SK-N-SH (cell line): ENCODE measurements at regions not wholly inside any gene's neighbourhood (a gene's known extent, or its start where the extent isn't known, plus 50 kb on each side); places are given as distances from the start of the nearest gene placed in this dataset.

Source experiments
- CTCF ChIA-PET: fragments of 300-600, 350-600 bp; formaldehyde crosslinking; extraction: SDS; loops from one replicate; lab custom pipeline; 2021; lab: Yijun Ruan, JAX
- POLR2A ChIA-PET: fragments of 350-600 bp; sonication (Branson Sonifier 250); formaldehyde crosslinking; extraction: SDS; loops from one replicate; lab custom pipeline; 2020; ENCODE audit warnings: antibody characterized with exemption, inconsistent platforms; lab: Yijun Ruan, JAX
- DNase-seq: peaks from one replicate; pipeline ENCODE4 v3.0.0; 2012
- H2AFZ ChIP-seq: fragments of 200-600 bp; sonication (generic); 2 replicates; pipeline ENCODE4 v1.8.1; 2016; ENCODE audit warnings: antibody characterized with exemption, mild to moderate bottlenecking, low read depth
- H3F3A ChIP-seq: fragments of 200-600 bp; sonication (generic); replicated peaks from 2 replicates; pipeline ENCODE3; 2016; ENCODE audit warnings: antibody characterized with exemption, mild to moderate bottlenecking; ENCODE audit not compliant: insufficient read depth
- H3K27ac ChIP-seq, 2 experiments: fragments of 200-500 bp in 1 of 2; fragments of 200-600 bp in 1 of 2; sonication (Bioruptor generic) in 1 of 2; sonication (generic), shearing (Covaris generic) in 1 of 2; 2 replicates each; pipeline versions ENCODE4 v1.5.1 to v1.6.1; 2014 to 2016; ENCODE audit warnings: low read depth in 2 of 2, inconsistent platforms in 1 of 2, low read length in 1 of 2, mild to moderate bottlenecking in 1 of 2, mixed read lengths in 1 of 2
- H3K27me3 ChIP-seq: fragments of 200-600 bp; sonication (generic), shearing (Covaris generic); 2 replicates; pipeline ENCODE4 v1.6.1; 2016; ENCODE audit warnings: mixed run types; ENCODE audit not compliant: insufficient read depth
- H3K36me3 ChIP-seq, 2 experiments: fragments of 200-500 bp in 1 of 2; fragments of 200-600 bp in 1 of 2; sonication (Bioruptor generic) in 1 of 2; sonication (generic) in 1 of 2; replicated peaks in 1 of 2; 2 replicates each; pipeline versions ENCODE3 to v1.5.1; 2014 to 2016; ENCODE audit warnings: low read length in 1 of 2, mild to moderate bottlenecking in 1 of 2; ENCODE audit not compliant: insufficient read depth in 2 of 2, control insufficient read depth in 1 of 2
- H3K4me1 ChIP-seq, 2 experiments: fragments of 200-500 bp in 1 of 2; fragments of 200-600 bp in 1 of 2; sonication (Bioruptor generic) in 1 of 2; sonication (generic), shearing (Covaris generic) in 1 of 2; 2 replicates each; pipeline versions ENCODE4 v1.5.1 to v1.6.1; 2014 to 2016; ENCODE audit warnings: low read depth in 1 of 2, low read length in 1 of 2, mixed run types in 1 of 2; ENCODE audit not compliant: insufficient read depth in 2 of 2, control insufficient read depth in 1 of 2
- H3K4me2 ChIP-seq: fragments of 200-600 bp; sonication (generic), shearing (Covaris generic); 2 replicates; pipeline ENCODE4 v1.6.1; 2017; ENCODE audit warnings: mixed run types
- H3K4me3 ChIP-seq, 2 experiments: fragments of 200-500 bp in 1 of 2; fragments of 200-600 bp in 1 of 2; sonication (Bioruptor generic) in 1 of 2; sonication (generic), shearing (Covaris generic) in 1 of 2; 2 replicates each; pipeline versions ENCODE4 v1.5.1 to v1.8.1; 2014 to 2016; ENCODE audit warnings: low read depth in 2 of 2, inconsistent platforms in 1 of 2, low read length in 1 of 2, mild to moderate bottlenecking in 1 of 2, mixed read lengths in 1 of 2, moderate library complexity in 1 of 2
- H3K79me2 ChIP-seq: fragments of 200-600 bp; sonication (generic); 2 replicates; pipeline ENCODE4 v1.8.1; 2017; ENCODE audit warnings: mild to moderate bottlenecking; ENCODE audit not compliant: insufficient read depth
- H3K9ac ChIP-seq: fragments of 200-600 bp; sonication (generic); 2 replicates; pipeline ENCODE4 v1.6.1; 2017; ENCODE audit warnings: mixed run types
- H3K9me2 ChIP-seq: fragments of 200-600 bp; sonication (generic); 2 replicates; pipeline ENCODE4 v1.6.1; 2017; ENCODE audit warnings: mixed run types
- H3K9me3 ChIP-seq: fragments of 200-600 bp; sonication (generic); 2 replicates; pipeline ENCODE4 v1.6.1; 2017; ENCODE audit warnings: mixed run types, mild to moderate bottlenecking, moderate library complexity
- H4K20me1 ChIP-seq: fragments of 200-600 bp; sonication (generic); 2 replicates; pipeline ENCODE4 v1.6.1; 2017; ENCODE audit warnings: mild to moderate bottlenecking, mixed run types; ENCODE audit not compliant: insufficient read depth
- CHD2 ChIP-seq: fragments of 150-350 bp; IDR thresholded peaks from 2 replicates; pipeline ENCODE4 v1.6.1; 2018; ENCODE audit warnings: low read length; ENCODE audit not compliant: partially characterized antibody
- CTCF ChIP-seq: fragments of 200-600 bp; sonication (generic); IDR thresholded peaks from 2 replicates; pipeline ENCODE4 v1.6.1; 2017; ENCODE audit warnings: antibody characterized with exemption, mild to moderate bottlenecking, moderate library complexity
- FOSL2 ChIP-seq: IDR thresholded peaks from 2 replicates; pipeline ENCODE4 v1.4.0; 2012; ENCODE audit warnings: low read depth, mild to moderate bottlenecking, moderate library complexity, borderline replicate concordance
- FOXM1 ChIP-seq: IDR thresholded peaks from 2 replicates; pipeline ENCODE4 v1.4.0; 2012; ENCODE audit warnings: low read depth, mild to moderate bottlenecking
- GABPA ChIP-seq: IDR thresholded peaks from 2 replicates; pipeline ENCODE4 v1.4.0; 2012; ENCODE audit warnings: low read depth, mild to moderate bottlenecking
- GATA2 ChIP-seq: sonication (generic); formaldehyde crosslinking; IDR thresholded peaks from 2 replicates; pipeline ENCODE4 v1.5.0; 2020; ENCODE audit warnings: mild to moderate bottlenecking, missing genetic modification reagents
- IRF3 ChIP-seq: fragments of 150-350 bp; IDR thresholded peaks from 2 replicates; pipeline ENCODE4 v1.6.1; 2016; ENCODE audit warnings: mild to moderate bottlenecking, low read depth, low read length
- JUND ChIP-seq: IDR thresholded peaks from 2 replicates; pipeline ENCODE4 v1.4.0; 2012
- MAX ChIP-seq: IDR thresholded peaks from 2 replicates; pipeline ENCODE4 v1.4.0; 2012; ENCODE audit warnings: low read depth
- MEF2A ChIP-seq: IDR thresholded peaks from 2 replicates; pipeline ENCODE4 v1.4.0; 2012; ENCODE audit warnings: low read depth, borderline replicate concordance
- MXI1 ChIP-seq: IDR thresholded peaks from 2 replicates; pipeline ENCODE4 v1.6.1; 2012; ENCODE audit warnings: mild to moderate bottlenecking, low read depth, low read length, improper control_type of control experiment
- PBX3 ChIP-seq: IDR thresholded peaks from 2 replicates; pipeline ENCODE4; 2012
- RAD21 ChIP-seq: IDR thresholded peaks from 2 replicates; pipeline ENCODE4 v1.6.1; 2012; ENCODE audit warnings: mild to moderate bottlenecking, low read length
- RFX5 ChIP-seq: IDR thresholded peaks from 2 replicates; pipeline ENCODE4 v1.6.1; 2012; ENCODE audit warnings: mild to moderate bottlenecking, improper control_type of control experiment, low read length
- SIN3A ChIP-seq: IDR thresholded peaks from 2 replicates; pipeline ENCODE4 v1.6.1; 2012; ENCODE audit warnings: low read depth, mild to moderate bottlenecking, low read length, moderate library complexity, borderline replicate concordance
- SMC3 ChIP-seq: IDR thresholded peaks from 2 replicates; pipeline ENCODE4 v1.6.1; 2012; ENCODE audit warnings: low read depth, low read length, improper control_type of control experiment
- TCF12 ChIP-seq: IDR thresholded peaks from 2 replicates; pipeline ENCODE4 v1.4.0; 2012
- YY1 ChIP-seq: IDR thresholded peaks from 2 replicates; pipeline ENCODE4 v1.4.0; 2012; ENCODE audit warnings: low read depth, mild to moderate bottlenecking
- WGBS: methylation state at CpG from one replicate; pipeline ENCODE4 v1.1.6; 2017; ENCODE audit warnings: low lambda C conversion rate; 5-methylcytosine and 5-hydroxymethylcytosine counted together

GRCh38 chr4:169810325-169811323 is 52.9 kb upstream of the HPF1 start:
- WGBS = 39% methylated on average over 6 of the region's 6 CpGs
- Histone ChIP-seq H3K27ac (no peak overlapping the region; a peak in 1 of 4 replicates), H3K4me3 (no peak overlapping the region; a peak in 1 of 4 replicates), H3F3A (no peaks in the 10 kb centered on the region), H3K36me3 (no peaks in the 10 kb centered on the region), H3K9ac (no peak overlapping the region), H2AFZ (peak overlapping the region; percentile 27; the same call in 1 of the 2 replicates), H3K27me3 (no peaks in the 10 kb centered on the region), H3K9me2 (no peaks in the 10 kb centered on the region), H4K20me1 (no peaks in the 10 kb centered on the region), H3K79me2 (no peaks in the 10 kb centered on the region), H3K4me1 (peaks cover 0 to 20% of the 10 kb centered on the region in 2 experiments; a peak in 2 of 4 replicates), H3K9me3 (no peaks in the 10 kb centered on the region), H3K4me2 (no peak overlapping the region)
- TF ChIP-seq MAX (no peak), SMC3 (peak; percentile 86), FOXM1 (no peak), TCF12 (no peak), RFX5 (no peak), RAD21 (peak; percentile 81), GABPA (no peak), CTCF (peak; percentile 93), FOSL2 (no peak)
- DNase-seq = peak; percentile 64
- CTCF ChIA-PET = interaction anchor here (0.6 to 3.6 kb wide), 43 partner anchors 8 to 282 kb away, joined by 3 to 34 read pairs (median 4); partner anchors contain the start of genes HPF1, MFAP3L and NEK1
- POLR2A ChIA-PET = interaction anchor here (0.8 kb wide), 1 partner anchor 215 kb away, joined by 3 read pairs; no protein-coding TSS in a partner anchor

GRCh38 chr4:169807934-169808509 is 50.3 kb upstream of the HPF1 start:
- POLR2A ChIA-PET = interaction anchor here (1.2 kb wide), 1 partner anchor 218 kb away, joined by 3 read pairs; the partner anchor contains the start of gene MFAP3L
- no peaks in the 10 kb centered on the region for H3F3A ChIP-seq
- TF ChIP-seq YY1 = no peak
- TF ChIP-seq MEF2A = no peak
- TF ChIP-seq CHD2 = peak; percentile 29
- no peak for TF ChIP-seq JUND
- no peak for TF ChIP-seq SIN3A
- TF ChIP-seq GABPA = no peak
- no peak for TF ChIP-seq SMC3
- TF ChIP-seq MXI1 = no peak
- TF ChIP-seq GATA2 (CRISPR knock-in tag) = peak; percentile 79
- TF ChIP-seq MAX = no peak
- peak; percentile 42; the same call in 1 of the 2 replicates for TF ChIP-seq PBX3
- TF ChIP-seq IRF3 = no peak

More at GRCh38 chr4:169807934-169808509, 50.3 kb upstream of the HPF1 start:
- H2AFZ ChIP-seq = peak overlapping the region; percentile 53; the same call in 1 of the 2 replicates
- H3K4me1 ChIP-seq = peaks cover 0 to 20% of the 10 kb centered on the region in 2 experiments; a peak in 2 of 4 replicates
- WGBS = 17% methylated on average over 5 of the region's 5 CpGs
- H3K36me3 ChIP-seq = no peaks in the 10 kb centered on the region
- CTCF ChIA-PET = interaction anchor here (0.6 to 3.6 kb wide), 4 partner anchors 16 to 240 kb away, joined by 3 to 33 read pairs (median 8); partner anchors contain the start of gene NEK1
- H3K9me2 ChIP-seq = no peaks in the 10 kb centered on the region
- H3K27me3 ChIP-seq = no peaks in the 10 kb centered on the region
- no peak overlapping the region for H3K9ac ChIP-seq
- peak overlapping the region; percentile 36; the same call in 1 of the 2 replicates for H3K4me2 ChIP-seq
- H3K79me2 ChIP-seq = no peaks in the 10 kb centered on the region
- H3K9me3 ChIP-seq = no peaks in the 10 kb centered on the region
- no peak overlapping the region for H3K4me3 ChIP-seq
- H3K27ac ChIP-seq = peak overlapping the region; percentile 78 to 98
- peak; percentile 39 for DNase-seq
- H4K20me1 ChIP-seq = no peaks in the 10 kb centered on the region
